ENCODE measurements at regions not wholly inside any gene's neighbourhood (a gene's known extent, or its start where the extent isn't known, plus 50 kb on each side); places are given as distances from the start of the nearest gene placed in this dataset.
"Not testable (repeated sequence)": the region's sequence is repeated elsewhere in the genome, so short reads cannot be mapped to it uniquely, and the experiment has no call there.

DNA sequence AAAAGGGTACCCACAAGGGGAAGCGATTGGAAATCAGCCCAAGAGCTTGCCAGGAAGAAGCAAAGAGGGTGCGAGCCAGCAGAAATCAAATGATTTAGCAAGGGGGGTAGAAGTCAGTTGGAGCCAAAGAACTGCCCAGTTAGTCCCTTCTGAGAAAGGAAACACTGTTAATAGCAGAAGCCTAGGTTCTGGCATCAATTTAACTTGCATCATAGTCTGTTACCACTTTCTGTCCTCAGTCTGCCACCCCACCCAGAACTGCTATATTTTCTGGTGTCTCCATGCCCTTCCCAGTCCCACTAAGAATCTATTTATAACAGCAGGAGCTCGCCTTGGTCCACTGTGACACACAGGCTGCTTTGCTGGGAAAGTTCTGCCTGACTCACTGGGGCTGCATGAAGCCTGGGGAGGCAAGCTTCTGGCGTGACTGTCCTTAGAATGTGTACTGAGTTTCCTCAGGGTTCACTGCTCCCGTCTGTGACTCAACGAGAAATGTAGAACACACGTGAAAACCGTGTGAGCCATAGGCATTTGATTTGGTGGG, 157.8 kb upstream of the TTC29 start:
- intact Hi-C loops (cut with DNase I; ENCODE audit: low total_unique reads) = no loop called here
- peak; percentile 76 to 90 for DNase-seq (ENCODE audit: low spot score in 2 of 2)
- TF ChIP-seq, protein P1, sequence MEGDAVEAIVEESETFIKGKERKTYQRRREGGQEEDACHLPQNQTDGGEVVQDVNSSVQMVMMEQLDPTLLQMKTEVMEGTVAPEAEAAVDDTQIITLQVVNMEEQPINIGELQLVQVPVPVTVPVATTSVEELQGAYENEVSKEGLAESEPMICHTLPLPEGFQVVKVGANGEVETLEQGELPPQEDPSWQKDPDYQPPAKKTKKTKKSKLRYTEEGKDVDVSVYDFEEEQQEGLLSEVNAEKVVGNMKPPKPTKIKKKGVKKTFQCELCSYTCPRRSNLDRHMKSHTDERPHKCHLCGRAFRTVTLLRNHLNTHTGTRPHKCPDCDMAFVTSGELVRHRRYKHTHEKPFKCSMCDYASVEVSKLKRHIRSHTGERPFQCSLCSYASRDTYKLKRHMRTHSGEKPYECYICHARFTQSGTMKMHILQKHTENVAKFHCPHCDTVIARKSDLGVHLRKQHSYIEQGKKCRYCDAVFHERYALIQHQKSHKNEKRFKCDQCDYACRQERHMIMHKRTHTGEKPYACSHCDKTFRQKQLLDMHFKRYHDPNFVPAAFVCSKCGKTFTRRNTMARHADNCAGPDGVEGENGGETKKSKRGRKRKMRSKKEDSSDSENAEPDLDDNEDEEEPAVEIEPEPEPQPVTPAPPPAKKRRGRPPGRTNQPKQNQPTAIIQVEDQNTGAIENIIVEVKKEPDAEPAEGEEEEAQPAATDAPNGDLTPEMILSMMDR (IDR thresholded peaks at IDR 0.05) = no peak
- no peak for TF ChIP-seq POLR2A (IDR thresholded peaks at IDR 0.05)
- no peak overlapping the region for H3K4me3 ChIP-seq (ENCODE audit: low read depth, poor library complexity, severe bottlenecking)
- WGBS, 2 donors = 33 to 38% methylated on average over 8 of the region's 8 CpGs

DNA sequence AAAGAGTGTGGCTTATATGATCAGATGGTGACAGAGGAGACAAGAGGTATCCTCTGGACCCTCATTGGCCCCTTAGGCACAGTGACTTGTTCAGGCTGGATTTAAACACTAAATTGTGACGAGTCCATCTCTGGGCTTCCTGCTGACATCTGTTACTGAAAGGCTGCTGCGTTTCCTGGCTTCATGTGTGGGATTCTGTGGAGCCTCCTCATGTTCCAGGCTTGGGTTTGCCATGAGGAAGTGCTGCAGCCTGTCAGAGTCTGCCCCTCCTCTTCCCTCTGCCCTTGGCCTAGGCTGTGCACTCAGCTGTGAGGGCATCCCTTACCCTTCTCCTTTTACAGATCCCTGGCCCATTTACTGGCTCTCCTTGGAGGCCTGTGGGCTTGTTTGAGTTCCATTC, 159.1 kb upstream of the TTC29 start:
- intact Hi-C loops (cut with DNase I; ENCODE audit: low total_unique reads) = no loop called here

DNA sequence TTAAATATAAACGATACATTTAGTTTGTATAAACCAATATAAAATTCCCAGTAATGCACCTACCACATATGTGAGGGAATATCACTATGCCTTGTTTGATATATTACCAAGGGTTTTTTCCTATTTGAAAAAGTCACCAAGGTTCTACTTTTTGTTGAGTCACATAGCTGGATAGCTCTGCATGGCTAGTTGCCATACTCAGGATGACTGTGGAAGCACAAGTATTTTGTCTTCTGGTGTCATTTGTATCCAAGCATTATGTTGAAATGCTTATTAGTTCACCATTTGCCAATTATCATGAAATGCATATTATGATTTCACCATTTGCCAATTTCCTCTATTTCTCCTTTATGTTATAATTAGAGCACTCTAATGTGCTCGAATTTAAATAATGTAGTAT, 162.7 kb upstream of the TTC29 start:
- no peak overlapping the region for H3K4me3 ChIP-seq (ENCODE audit: low read depth, poor library complexity, severe bottlenecking)
- no peak for TF ChIP-seq POLR2A (IDR thresholded peaks at IDR 0.05)
- TF ChIP-seq, protein P1 (IDR thresholded peaks at IDR 0.05) = no peak
- intact Hi-C loops (cut with DNase I; ENCODE audit: low total_unique reads) = no loop called here
- 84 to 86% methylated on average over 2 of the region's 2 CpGs for WGBS, 2 donors
- no peak for DNase-seq (ENCODE audit: low spot score in 2 of 2)

More for the DNA sequence above, 159.1 kb upstream of the TTC29 start:
- no peak overlapping the region for H3K4me3 ChIP-seq (ENCODE audit: low read depth, poor library complexity, severe bottlenecking)
- TF ChIP-seq, protein P1 (IDR thresholded peaks at IDR 0.05) = no peak
- no peak for TF ChIP-seq POLR2A (IDR thresholded peaks at IDR 0.05)
- WGBS, 2 donors = 59 to 76% methylated on average over 2 of the region's 2 CpGs
- DNase-seq (ENCODE audit: low spot score in 2 of 2) = no peak

DNA sequence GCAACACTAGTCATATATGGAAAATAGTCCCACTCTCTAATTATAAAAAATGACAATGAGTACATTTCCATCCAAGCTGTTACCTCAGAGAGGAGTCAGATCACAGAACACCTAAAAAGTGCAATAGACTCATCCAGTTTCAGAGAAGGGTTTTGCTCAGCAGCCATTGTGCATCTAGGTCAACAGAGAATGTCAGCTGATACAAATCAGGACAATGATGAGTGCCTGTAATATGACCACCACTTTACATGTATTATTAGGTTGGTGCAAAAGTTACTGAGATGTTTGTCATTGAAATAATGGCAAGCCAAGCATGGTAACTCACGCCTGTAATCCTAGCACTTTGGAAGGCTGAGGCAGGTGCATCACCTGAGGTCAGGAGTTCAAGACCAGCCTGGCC, 164.1 kb upstream of the TTC29 start:
- H3K4me3 ChIP-seq (ENCODE audit: low read depth, poor library complexity, severe bottlenecking) = no peak overlapping the region
- DNase-seq (ENCODE audit: low spot score in 2 of 2) = no peak
- WGBS, 2 donors = 78 to 80% methylated on average over 1 of the region's 1 CpG
- TF ChIP-seq POLR2A (IDR thresholded peaks at IDR 0.05) = no peak
- TF ChIP-seq, protein P1 (IDR thresholded peaks at IDR 0.05) = no peak
- intact Hi-C loops (cut with DNase I; ENCODE audit: low total_unique reads) = no loop called here

DNA sequence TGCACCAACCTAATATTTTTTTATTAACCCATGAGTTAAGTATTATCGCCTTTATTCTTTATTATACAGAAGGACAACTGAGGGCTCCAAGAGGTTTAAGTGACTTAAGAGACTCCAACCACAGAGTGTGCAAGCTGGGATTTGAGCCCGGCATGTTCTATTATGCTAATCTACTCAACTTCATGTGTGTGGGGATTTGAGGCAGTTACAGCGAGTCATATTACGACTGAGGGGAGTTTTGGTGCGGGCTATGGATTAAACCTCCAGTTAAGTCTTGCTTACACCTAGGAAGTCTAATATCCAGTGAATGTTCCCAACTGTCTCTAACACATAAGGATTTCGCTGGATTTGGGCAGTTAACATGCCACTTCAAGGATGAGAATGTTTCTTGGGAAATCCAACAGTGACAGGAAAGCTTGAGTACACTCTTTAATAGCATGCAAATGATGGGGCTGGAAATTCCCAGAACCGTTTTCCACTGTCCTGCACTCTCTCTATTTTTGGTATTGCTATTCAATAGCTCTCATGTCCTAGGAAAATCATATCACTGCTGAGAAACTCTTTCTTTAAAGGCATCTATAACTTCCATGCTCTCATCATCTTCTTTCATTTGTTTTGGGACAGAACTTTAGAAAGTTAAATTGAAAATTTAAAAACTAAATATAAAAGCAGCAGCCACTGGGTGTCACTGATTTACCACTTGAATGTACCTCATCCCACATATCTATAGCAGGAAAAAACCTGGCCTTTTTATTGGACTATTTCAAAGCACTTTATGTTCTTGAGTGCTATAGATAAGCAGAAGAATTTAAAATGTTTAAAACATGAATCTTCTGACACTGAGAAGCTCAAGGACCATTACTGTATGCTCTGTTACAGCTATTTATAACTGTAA, 165.1 kb upstream of the TTC29 start:
- intact Hi-C loops (cut with DNase I; ENCODE audit: low total_unique reads) = no loop called here
- TF ChIP-seq POLR2A (IDR thresholded peaks at IDR 0.05) = no peak
- TF ChIP-seq, protein P1 (IDR thresholded peaks at IDR 0.05) = no peak
- no peak for DNase-seq (ENCODE audit: low spot score in 2 of 2)
- WGBS, 2 donors = 79 to 81% methylated on average over 7 of the region's 7 CpGs
- H3K4me3 ChIP-seq (ENCODE audit: low read depth, poor library complexity, severe bottlenecking) = no peak overlapping the region

DNA sequence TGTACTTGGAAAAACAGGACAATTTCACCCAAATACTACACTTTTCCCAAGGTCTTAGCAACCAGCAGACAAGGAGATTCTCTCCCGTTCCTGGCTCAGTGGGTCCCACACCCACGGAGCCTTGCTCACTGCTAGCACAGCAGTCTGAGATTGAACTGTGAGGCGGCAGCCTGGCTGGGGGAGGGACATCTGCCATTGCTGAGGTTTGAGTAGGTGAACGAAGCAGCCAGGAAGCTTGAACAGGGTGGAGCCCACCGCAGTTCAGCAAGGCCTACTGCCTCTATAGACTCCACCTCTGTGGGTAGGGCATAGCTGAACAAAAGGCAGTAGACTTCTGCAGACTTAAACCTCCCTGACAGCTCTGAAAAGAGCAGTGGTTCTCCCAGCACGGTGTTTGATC, 166.5 kb upstream of the TTC29 start:
- DNase-seq (ENCODE audit: low spot score in 2 of 2); intact Hi-C loops (cut with DNase I; ENCODE audit: low total_unique reads); H3K4me3 ChIP-seq (ENCODE audit: low read depth, poor library complexity, severe bottlenecking): not testable (repeated sequence)
- WGBS, 2 donors = 76 to 78% methylated on average over 6 of the region's 6 CpGs
